ENCODE measurements at regions not wholly inside any gene's neighbourhood (a gene's known extent, or its start where the extent isn't known, plus 50 kb on each side); places are given as distances from the start of the nearest gene placed in this dataset.

- intact Hi-C loops (cut with DNase I), result no loop called here
- Histone ChIP-seq H3K27ac (no peak overlapping the region), H3K27me3 (no peaks in the 10 kb centered on the region), H3K9me3 (no peaks in the 10 kb centered on the region), H3K4me1 (no peaks in the 10 kb centered on the region), H3K4me3 (no peak overlapping the region), H3K36me3 (no peaks in the 10 kb centered on the region)
- DNase-seq (ENCODE audit: low spot score in 2 of 2), result no peak
- TF ChIP-seq, protein P1, sequence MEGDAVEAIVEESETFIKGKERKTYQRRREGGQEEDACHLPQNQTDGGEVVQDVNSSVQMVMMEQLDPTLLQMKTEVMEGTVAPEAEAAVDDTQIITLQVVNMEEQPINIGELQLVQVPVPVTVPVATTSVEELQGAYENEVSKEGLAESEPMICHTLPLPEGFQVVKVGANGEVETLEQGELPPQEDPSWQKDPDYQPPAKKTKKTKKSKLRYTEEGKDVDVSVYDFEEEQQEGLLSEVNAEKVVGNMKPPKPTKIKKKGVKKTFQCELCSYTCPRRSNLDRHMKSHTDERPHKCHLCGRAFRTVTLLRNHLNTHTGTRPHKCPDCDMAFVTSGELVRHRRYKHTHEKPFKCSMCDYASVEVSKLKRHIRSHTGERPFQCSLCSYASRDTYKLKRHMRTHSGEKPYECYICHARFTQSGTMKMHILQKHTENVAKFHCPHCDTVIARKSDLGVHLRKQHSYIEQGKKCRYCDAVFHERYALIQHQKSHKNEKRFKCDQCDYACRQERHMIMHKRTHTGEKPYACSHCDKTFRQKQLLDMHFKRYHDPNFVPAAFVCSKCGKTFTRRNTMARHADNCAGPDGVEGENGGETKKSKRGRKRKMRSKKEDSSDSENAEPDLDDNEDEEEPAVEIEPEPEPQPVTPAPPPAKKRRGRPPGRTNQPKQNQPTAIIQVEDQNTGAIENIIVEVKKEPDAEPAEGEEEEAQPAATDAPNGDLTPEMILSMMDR (IDR thresholded peaks at IDR 0.05), result no peak
Observed at GRCh38 chr2:128832946-128833663, 514.4 kb upstream of the HS6ST1 start.

- no peaks in the 10 kb centered on the region for H3K9me3 ChIP-seq
- no peak overlapping the region for H3K4me3 ChIP-seq
- intact Hi-C loops (cut with DNase I), result no loop called here
- TF ChIP-seq, protein P1 (IDR thresholded peaks at IDR 0.05), result no peak
- no peak for DNase-seq (ENCODE audit: low spot score in 2 of 2)
- H3K36me3 ChIP-seq, result no peaks in the 10 kb centered on the region
- H3K4me1 ChIP-seq, result no peaks in the 10 kb centered on the region
- no peaks in the 10 kb centered on the region for H3K27me3 ChIP-seq
- H3K27ac ChIP-seq, result no peak overlapping the region
Observed at GRCh38 chr2:128833664-128834027, 515.0 kb upstream of the HS6ST1 start.

DNA sequence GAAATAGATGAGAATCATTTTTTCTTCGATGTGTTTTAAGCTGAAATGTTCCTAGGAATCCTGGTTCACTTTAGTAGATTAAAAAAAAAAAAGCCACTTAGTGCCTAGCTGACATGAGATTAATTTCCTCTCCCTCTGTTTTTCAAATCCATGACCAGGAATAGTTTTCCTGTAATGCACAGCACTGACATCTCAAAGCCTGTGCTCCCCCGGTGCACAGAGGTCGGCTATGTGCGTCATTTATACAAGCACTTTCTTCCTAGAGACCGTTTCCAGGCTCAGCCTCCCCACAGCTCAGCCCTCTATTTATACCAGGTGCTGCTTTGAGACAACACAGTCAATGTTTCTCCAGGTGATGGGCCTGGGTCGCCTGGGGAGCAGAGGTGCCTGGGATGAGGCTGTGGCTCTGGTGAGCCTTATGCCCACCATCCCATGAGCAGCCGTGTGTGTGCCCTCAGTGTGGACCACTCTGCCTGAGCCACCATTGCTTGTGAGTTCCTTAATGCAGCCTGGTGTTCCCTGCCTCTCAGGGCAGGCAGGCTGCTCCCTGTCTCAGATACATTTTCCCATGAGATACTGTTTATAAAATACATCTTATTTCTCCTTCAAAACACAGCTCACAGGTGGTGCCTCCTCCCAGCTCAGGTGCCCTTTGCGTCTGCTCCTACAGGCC lies 515.7 kb upstream of the HS6ST1 start:
- H3K27ac ChIP-seq, result no peak overlapping the region
- H3K36me3 ChIP-seq, result no peaks in the 10 kb centered on the region
- intact Hi-C loops (cut with DNase I), result no loop called here
- no peaks in the 10 kb centered on the region for H3K27me3 ChIP-seq
- TF ChIP-seq, protein P1 (IDR thresholded peaks at IDR 0.05), result no peak
- no peaks in the 10 kb centered on the region for H3K4me1 ChIP-seq
- no peaks in the 10 kb centered on the region for H3K9me3 ChIP-seq
- DNase-seq (ENCODE audit: low spot score in 2 of 2), result no peak
- H3K4me3 ChIP-seq, result no peak overlapping the region

DNA sequence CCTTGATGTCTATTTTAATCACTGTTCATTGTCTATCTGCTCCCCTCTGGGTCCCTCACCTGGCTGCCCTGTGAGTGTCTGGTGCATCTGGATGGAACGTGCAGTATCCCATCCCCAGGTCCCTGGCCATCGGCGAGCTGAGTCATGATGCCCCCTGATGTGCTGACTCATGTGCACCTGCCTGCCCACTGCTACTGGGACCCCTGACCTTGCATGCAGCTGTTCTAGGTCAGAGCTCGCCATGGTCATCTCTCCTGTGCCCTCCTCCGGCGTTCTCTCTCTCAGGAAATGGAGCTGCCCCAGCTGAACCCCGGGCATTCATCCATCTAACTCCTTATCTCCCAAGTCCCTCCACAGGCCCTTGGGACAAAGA lies 516.2 kb upstream of the HS6ST1 start:
- DNase-seq (ENCODE audit: low spot score in 2 of 2), result no peak
- TF ChIP-seq, protein P1 (IDR thresholded peaks at IDR 0.05), result no peak
- Histone ChIP-seq H3K9me3 (no peaks in the 10 kb centered on the region), H3K27ac (no peak overlapping the region), H3K36me3 (no peaks in the 10 kb centered on the region), H3K4me3 (no peak overlapping the region), H3K4me1 (no peaks in the 10 kb centered on the region), H3K27me3 (no peaks in the 10 kb centered on the region)
- intact Hi-C loops (cut with DNase I), result no loop called here

GRCh38 chr2:128835342-128835855 lies 516.7 kb upstream of the HS6ST1 start:
- intact Hi-C loops (cut with DNase I), result no loop called here
- Histone ChIP-seq H3K9me3 (no peaks in the 10 kb centered on the region), H3K4me3 (no peak overlapping the region), H3K27me3 (no peaks in the 10 kb centered on the region), H3K4me1 (no peaks in the 10 kb centered on the region), H3K27ac (no peak overlapping the region), H3K36me3 (no peaks in the 10 kb centered on the region)
- DNase-seq (ENCODE audit: low spot score in 2 of 2), result no peak
- TF ChIP-seq, protein P1 (IDR thresholded peaks at IDR 0.05), result no peak
